Glutamatergic neuron (in vitro differentiated cells): ENCODE measurements at regions not wholly inside any gene's neighbourhood (a gene's known extent, or its start where the extent isn't known, plus 50 kb on each side); places are given as distances from the start of the nearest gene placed in this dataset.

Source experiments
- DNase-seq: peaks from one replicate; pipeline ENCODE4 v3.0.0; 2022
- H3K27ac Mint-ChIP-seq: one replicate; pipeline ENCODE4 v1.8.0; 2020; ENCODE audit warnings: mild to moderate bottlenecking, mixed read lengths, inconsistent platforms; ENCODE audit not compliant: unreplicated experiment
- H3K27me3 Mint-ChIP-seq: one replicate; pipeline ENCODE4 v1.8.0; 2020; ENCODE audit warnings: mild to moderate bottlenecking, moderate library complexity, mixed read lengths, inconsistent platforms; ENCODE audit not compliant: unreplicated experiment
- H3K36me3 Mint-ChIP-seq: one replicate; pipeline ENCODE4 v1.8.0; 2020; ENCODE audit warnings: mild to moderate bottlenecking, mixed read lengths, inconsistent platforms; ENCODE audit not compliant: unreplicated experiment
- H3K4me1 Mint-ChIP-seq: one replicate; pipeline ENCODE4 v1.8.0; 2020; ENCODE audit warnings: mild to moderate bottlenecking, low read depth, mixed read lengths, inconsistent platforms; ENCODE audit not compliant: unreplicated experiment
- H3K4me3 Mint-ChIP-seq: one replicate; pipeline ENCODE4 v1.8.0; 2020; ENCODE audit warnings: mild to moderate bottlenecking, mixed read lengths, inconsistent platforms; ENCODE audit not compliant: unreplicated experiment
- H3K9me3 Mint-ChIP-seq: one replicate; pipeline ENCODE4 v1.8.0; 2020; ENCODE audit warnings: mild to moderate bottlenecking, moderate library complexity, mixed read lengths, inconsistent platforms; ENCODE audit not compliant: unreplicated experiment
- TF ChIP-seq, protein P1 (sequence below): fragments of 200-600 bp; sonication (generic); IDR thresholded peaks from one replicate; pipeline ENCODE4 v1.5.0; 2021; ENCODE audit not compliant: partially characterized antibody, unreplicated experiment

DNA sequence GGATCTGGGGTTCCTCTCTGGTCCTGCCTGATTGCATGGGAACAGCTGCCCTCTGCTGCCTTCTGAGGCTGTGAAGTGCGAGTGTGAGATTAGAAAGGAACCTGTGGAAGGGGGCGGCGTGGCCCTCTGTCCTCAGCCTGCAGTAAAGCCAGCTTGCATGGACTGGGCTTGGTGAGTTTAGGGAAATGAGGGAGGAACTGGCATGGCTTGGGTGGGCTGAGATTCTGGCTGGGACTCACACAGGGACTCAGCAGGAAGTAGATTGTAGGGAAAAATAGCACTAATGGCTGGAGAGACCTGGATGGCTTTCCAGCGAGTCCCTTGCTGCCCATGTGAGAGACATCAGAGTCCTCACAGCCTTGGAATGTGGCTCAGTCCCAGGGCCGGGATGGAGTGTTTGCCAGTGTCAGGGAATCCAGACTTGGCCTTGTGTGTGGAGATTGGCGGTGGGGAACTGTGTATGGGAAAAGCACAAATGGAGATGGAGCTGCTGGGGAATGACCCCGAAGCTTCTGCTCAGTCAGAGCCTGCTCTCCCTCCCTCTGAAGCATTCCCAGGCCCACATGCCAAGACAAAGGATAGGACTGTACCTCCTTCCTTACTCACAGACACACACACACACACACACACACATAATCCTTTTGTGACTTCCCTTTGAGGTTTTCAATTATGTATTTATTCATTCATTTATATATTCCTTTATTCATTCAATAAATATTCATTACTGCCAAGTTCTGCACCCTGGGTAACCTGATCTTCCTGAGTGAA is 115.4 kb downstream of the ACAA2 start:
- peaks cover 2% of the 10 kb centered on the region for H3K9me3 Mint-ChIP-seq
- no peak for DNase-seq
- TF ChIP-seq, protein P1, sequence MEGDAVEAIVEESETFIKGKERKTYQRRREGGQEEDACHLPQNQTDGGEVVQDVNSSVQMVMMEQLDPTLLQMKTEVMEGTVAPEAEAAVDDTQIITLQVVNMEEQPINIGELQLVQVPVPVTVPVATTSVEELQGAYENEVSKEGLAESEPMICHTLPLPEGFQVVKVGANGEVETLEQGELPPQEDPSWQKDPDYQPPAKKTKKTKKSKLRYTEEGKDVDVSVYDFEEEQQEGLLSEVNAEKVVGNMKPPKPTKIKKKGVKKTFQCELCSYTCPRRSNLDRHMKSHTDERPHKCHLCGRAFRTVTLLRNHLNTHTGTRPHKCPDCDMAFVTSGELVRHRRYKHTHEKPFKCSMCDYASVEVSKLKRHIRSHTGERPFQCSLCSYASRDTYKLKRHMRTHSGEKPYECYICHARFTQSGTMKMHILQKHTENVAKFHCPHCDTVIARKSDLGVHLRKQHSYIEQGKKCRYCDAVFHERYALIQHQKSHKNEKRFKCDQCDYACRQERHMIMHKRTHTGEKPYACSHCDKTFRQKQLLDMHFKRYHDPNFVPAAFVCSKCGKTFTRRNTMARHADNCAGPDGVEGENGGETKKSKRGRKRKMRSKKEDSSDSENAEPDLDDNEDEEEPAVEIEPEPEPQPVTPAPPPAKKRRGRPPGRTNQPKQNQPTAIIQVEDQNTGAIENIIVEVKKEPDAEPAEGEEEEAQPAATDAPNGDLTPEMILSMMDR: no peak
- no peak overlapping the region for H3K27ac Mint-ChIP-seq
- no peak overlapping the region for H3K4me3 Mint-ChIP-seq
- no peaks in the 10 kb centered on the region for H3K36me3 Mint-ChIP-seq
- peaks cover 5% of the 10 kb centered on the region for H3K27me3 Mint-ChIP-seq
- peaks cover 3% of the 10 kb centered on the region for H3K4me1 Mint-ChIP-seq

DNA sequence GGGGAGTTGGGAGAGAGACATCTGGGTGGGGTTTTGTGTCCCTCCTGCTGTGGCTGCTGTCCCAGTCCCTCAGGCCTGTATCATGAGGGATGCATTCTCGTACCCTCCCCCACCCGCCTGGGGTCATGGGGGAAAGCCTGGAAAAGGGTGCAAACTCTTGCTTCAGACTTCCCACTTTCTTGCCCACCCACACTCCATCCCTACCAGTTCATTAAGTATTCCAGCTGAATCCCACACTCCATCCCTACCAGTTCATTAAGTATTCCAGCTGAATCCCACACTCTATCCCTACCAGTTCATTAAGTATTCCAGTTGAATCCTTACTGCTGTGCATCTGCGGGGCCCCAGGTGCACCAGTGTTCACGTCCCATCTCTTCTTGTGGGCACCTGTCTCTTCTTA is 116.3 kb downstream of the ACAA2 start:
- no peak for DNase-seq
- H3K4me1 Mint-ChIP-seq: peaks cover 4% of the 10 kb centered on the region
- TF ChIP-seq, protein P1: no peak
- no peak overlapping the region for H3K27ac Mint-ChIP-seq
- no peaks in the 10 kb centered on the region for H3K36me3 Mint-ChIP-seq
- H3K27me3 Mint-ChIP-seq: peaks cover 8% of the 10 kb centered on the region
- H3K4me3 Mint-ChIP-seq: no peak overlapping the region
- H3K9me3 Mint-ChIP-seq: peaks cover 2% of the 10 kb centered on the region

DNA sequence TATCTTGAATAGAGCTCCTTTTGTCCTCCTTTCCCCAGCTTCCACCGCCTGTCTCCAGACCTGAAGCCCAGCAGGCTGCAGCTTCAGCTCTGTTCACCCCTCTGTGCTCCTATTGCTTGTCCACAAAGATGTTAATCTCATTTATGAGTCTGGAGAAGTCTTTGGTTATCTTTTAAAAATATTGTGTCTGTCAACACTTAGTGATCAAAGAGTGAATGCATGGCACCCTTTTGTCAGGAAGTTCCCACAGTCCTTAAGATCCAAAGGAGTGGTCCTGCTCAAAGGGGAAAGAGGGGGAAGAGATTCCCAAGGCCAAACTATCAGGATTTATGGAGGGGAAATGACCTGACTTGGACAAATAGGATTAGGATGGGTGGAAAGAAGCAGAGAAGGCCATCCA is 118.9 kb downstream of the ACAA2 start:
- TF ChIP-seq, protein P1: no peak
- Mint-ChIP-seq H3K4me3 (no peak overlapping the region), H3K36me3 (no peaks in the 10 kb centered on the region), H3K27me3 (peaks cover 8% of the 10 kb centered on the region), H3K27ac (no peak overlapping the region), H3K9me3 (no peaks in the 10 kb centered on the region), H3K4me1 (peaks cover 4% of the 10 kb centered on the region)
- no peak for DNase-seq

DNA sequence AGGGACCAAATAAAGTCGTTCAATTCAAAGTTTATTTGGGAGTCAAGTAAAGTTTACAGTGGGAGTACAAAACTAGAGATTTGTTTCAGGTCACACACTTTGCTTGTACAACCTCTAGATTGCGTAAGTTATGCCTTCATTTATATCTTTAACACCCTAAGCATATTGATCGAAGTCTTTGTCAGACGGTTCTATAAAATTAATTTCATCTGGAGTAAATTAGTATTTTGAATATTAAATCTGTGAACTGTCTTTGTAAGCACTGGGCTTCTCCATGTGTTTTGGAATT is 119.7 kb downstream of the ACAA2 start:
- no peaks in the 10 kb centered on the region for H3K36me3 Mint-ChIP-seq
- DNase-seq: no peak
- H3K27ac Mint-ChIP-seq: no peak overlapping the region
- peaks cover 8% of the 10 kb centered on the region for H3K27me3 Mint-ChIP-seq
- no peak overlapping the region for H3K4me3 Mint-ChIP-seq
- H3K4me1 Mint-ChIP-seq: peaks cover 4% of the 10 kb centered on the region
- TF ChIP-seq, protein P1: no peak
- H3K9me3 Mint-ChIP-seq: no peaks in the 10 kb centered on the region

DNA sequence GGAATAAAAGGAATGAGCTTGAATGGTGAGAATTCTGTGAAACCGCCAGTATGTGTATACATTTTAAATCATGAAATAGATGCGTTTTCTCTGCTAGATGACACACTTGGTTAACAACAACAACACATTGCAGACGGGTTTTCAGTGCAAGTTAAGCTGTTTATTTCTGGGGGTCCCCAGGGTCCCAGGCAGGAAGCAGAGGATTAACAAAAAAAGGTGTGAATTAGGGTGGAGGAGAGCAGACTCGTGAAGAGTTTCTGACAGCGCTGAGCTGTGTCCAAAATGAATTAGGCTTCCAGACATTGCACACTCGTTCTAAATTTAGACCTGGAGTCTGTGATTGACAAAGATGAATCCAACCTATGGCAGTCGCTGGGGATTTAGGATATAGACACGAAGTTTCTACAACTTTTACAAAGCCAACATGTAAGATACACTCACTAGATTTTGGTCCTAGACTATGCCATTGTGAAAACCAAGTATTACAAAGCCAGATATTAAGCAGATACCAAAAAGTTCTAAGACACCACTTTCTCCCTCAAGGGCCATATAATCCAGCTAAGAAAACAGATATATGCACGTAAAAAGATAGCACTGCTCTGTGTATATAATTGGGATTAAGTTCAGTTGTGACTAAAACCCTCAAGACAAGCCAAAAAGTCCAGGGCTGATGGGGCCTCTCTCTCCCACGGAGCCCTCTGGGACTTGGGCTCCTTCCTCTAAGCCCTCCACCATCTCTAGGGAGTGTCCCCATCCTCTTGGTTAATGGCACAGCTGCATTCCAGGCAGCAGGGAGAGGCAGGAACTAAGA is 120.2 kb downstream of the ACAA2 start:
- TF ChIP-seq, protein P1: no peak
- Mint-ChIP-seq H3K4me1 (peaks cover 4% of the 10 kb centered on the region), H3K36me3 (no peaks in the 10 kb centered on the region), H3K4me3 (no peak overlapping the region), H3K27ac (no peak overlapping the region), H3K27me3 (peaks cover 8% of the 10 kb centered on the region), H3K9me3 (no peaks in the 10 kb centered on the region)
- no peak for DNase-seq
